ENCODE measurements at regions not wholly inside any gene's neighbourhood (a gene's known extent, or its start where the extent isn't known, plus 50 kb on each side); places are given as distances from the start of the nearest gene placed in this dataset.

DNA sequence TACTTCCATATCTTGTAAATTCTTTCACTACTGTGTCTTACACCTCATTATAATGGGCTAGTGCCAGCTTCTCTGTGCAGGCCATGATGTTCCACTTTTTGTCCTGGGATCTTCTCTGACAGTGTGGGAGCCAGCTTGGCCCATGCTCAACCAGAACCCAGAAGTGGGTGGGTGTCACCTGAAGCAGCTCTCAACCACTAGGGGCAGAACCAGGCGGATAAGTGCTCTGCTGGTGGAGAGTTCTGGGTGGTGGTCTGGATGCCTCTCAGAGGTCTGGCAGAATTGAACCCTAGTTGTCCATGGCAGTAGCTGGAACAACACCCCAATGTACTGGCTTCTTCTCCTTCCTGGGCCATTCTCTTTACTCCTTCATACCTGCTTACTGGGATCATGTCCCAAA, 254.1 kb upstream of the N4BP1 start:
- TF ChIP-seq TCF12 (IDR thresholded peaks at IDR 0.05), result no peak
- no peak for TF ChIP-seq ELF1 (IDR thresholded peaks at IDR 0.05)
- TF ChIP-seq EP300 (IDR thresholded peaks at IDR 0.05; ENCODE audit: borderline replicate concordance in 1 of 2, low read depth in 1 of 2, low read length in 1 of 2), result no peak
- no peak for TF ChIP-seq SMC3 (IDR thresholded peaks at IDR 0.05; ENCODE audit: low read depth, low read length)
